ENCODE measurements at regions not wholly inside any gene's neighbourhood (a gene's known extent, or its start where the extent isn't known, plus 50 kb on each side); places are given as distances from the start of the nearest gene placed in this dataset.

- Histone ChIP-seq H3K36me3 (ENCODE audit: insufficient read depth, low read length) (no peaks in the 10 kb centered on the region), H4K20me1 (ENCODE audit: insufficient read depth, low read length) (no peaks in the 10 kb centered on the region), H3K79me2 (ENCODE audit: insufficient read depth, low read length) (no peaks in the 10 kb centered on the region), H3K4me3 (ENCODE audit: insufficient read depth, low read length) (no peak overlapping the region), H3K9me3 (ENCODE audit: low read depth, low read length) (no peaks in the 10 kb centered on the region), H2AFZ (ENCODE audit: low read length) (no peak overlapping the region), H3K4me2 (ENCODE audit: insufficient read depth, low read length) (no peak overlapping the region), H3K27me3 (ENCODE audit: insufficient read depth, low read length) (no peaks in the 10 kb centered on the region), H3K4me1 (ENCODE audit: insufficient read depth, low read length) (no peaks in the 10 kb centered on the region), H3K27ac (ENCODE audit: low read depth, low read length) (no peak overlapping the region)
- no peak for DNase-seq (ENCODE audit: insufficient read length, low spot score, missing footprints)
- TF ChIP-seq CTCF (IDR thresholded peaks at IDR 0.05; ENCODE audit: extremely low read depth, low read depth, low read length) = no peak
Measured at GRCh38 chr4:167541286-167541685, 307.0 kb upstream of the SPOCK3 start.

- H4K20me1 ChIP-seq (ENCODE audit: insufficient read depth, low read length) = no peaks in the 10 kb centered on the region
- DNase-seq (ENCODE audit: insufficient read length, low spot score, missing footprints) = no peak
- H3K9me3 ChIP-seq (ENCODE audit: low read depth, low read length) = no peaks in the 10 kb centered on the region
- TF ChIP-seq CTCF (IDR thresholded peaks at IDR 0.05; ENCODE audit: extremely low read depth, low read depth, low read length) = no peak
- no peak overlapping the region for H3K4me2 ChIP-seq (ENCODE audit: insufficient read depth, low read length)
- H2AFZ ChIP-seq (ENCODE audit: low read length) = no peak overlapping the region
- H3K27me3 ChIP-seq (ENCODE audit: insufficient read depth, low read length) = no peaks in the 10 kb centered on the region
- H3K4me1 ChIP-seq (ENCODE audit: insufficient read depth, low read length) = no peaks in the 10 kb centered on the region
- H3K79me2 ChIP-seq (ENCODE audit: insufficient read depth, low read length) = no peaks in the 10 kb centered on the region
- H3K4me3 ChIP-seq (ENCODE audit: insufficient read depth, low read length) = no peak overlapping the region
- no peaks in the 10 kb centered on the region for H3K36me3 ChIP-seq (ENCODE audit: insufficient read depth, low read length)
- no peak overlapping the region for H3K27ac ChIP-seq (ENCODE audit: low read depth, low read length)
Measured at GRCh38 chr4:167544391-167544790, 310.1 kb upstream of the SPOCK3 start.

- no peak overlapping the region for H3K4me3 ChIP-seq (ENCODE audit: insufficient read depth, low read length)
- H3K79me2 ChIP-seq (ENCODE audit: insufficient read depth, low read length) = no peaks in the 10 kb centered on the region
- no peaks in the 10 kb centered on the region for H3K4me1 ChIP-seq (ENCODE audit: insufficient read depth, low read length)
- H3K27me3 ChIP-seq (ENCODE audit: insufficient read depth, low read length) = no peaks in the 10 kb centered on the region
- H2AFZ ChIP-seq (ENCODE audit: low read length) = no peak overlapping the region
- H3K36me3 ChIP-seq (ENCODE audit: insufficient read depth, low read length) = no peaks in the 10 kb centered on the region
- DNase-seq (ENCODE audit: insufficient read length, low spot score, missing footprints) = no peak
- no peak for TF ChIP-seq CTCF (IDR thresholded peaks at IDR 0.05; ENCODE audit: extremely low read depth, low read depth, low read length)
- H3K27ac ChIP-seq (ENCODE audit: low read depth, low read length) = no peak overlapping the region
- peaks cover 2% of the 10 kb centered on the region for H3K9me3 ChIP-seq (ENCODE audit: low read depth, low read length)
- H4K20me1 ChIP-seq (ENCODE audit: insufficient read depth, low read length) = no peaks in the 10 kb centered on the region
- H3K4me2 ChIP-seq (ENCODE audit: insufficient read depth, low read length) = no peak overlapping the region
Measured at GRCh38 chr4:167550021-167550420, 315.7 kb upstream of the SPOCK3 start.

- Histone ChIP-seq H2AFZ (ENCODE audit: low read length) (no peak overlapping the region), H3K9me3 (ENCODE audit: low read depth, low read length) (peaks cover 5% of the 10 kb centered on the region), H4K20me1 (ENCODE audit: insufficient read depth, low read length) (no peaks in the 10 kb centered on the region), H3K36me3 (ENCODE audit: insufficient read depth, low read length) (no peaks in the 10 kb centered on the region), H3K4me2 (ENCODE audit: insufficient read depth, low read length) (no peak overlapping the region), H3K4me3 (ENCODE audit: insufficient read depth, low read length) (no peak overlapping the region), H3K4me1 (ENCODE audit: insufficient read depth, low read length) (no peaks in the 10 kb centered on the region), H3K79me2 (ENCODE audit: insufficient read depth, low read length) (no peaks in the 10 kb centered on the region), H3K27ac (ENCODE audit: low read depth, low read length) (no peak overlapping the region), H3K27me3 (ENCODE audit: insufficient read depth, low read length) (no peaks in the 10 kb centered on the region)
- no peak for DNase-seq (ENCODE audit: insufficient read length, low spot score, missing footprints)
- no peak for TF ChIP-seq CTCF (IDR thresholded peaks at IDR 0.05; ENCODE audit: extremely low read depth, low read depth, low read length)
Measured at GRCh38 chr4:167555338-167556022, 321.2 kb upstream of the SPOCK3 start.
